Thyroid gland (tissue), 4 donors: ENCODE measurements at regions not wholly inside any gene's neighbourhood (a gene's known extent, or its start where the extent isn't known, plus 50 kb on each side); places are given as distances from the start of the nearest gene placed in this dataset.

Source experiments
- DNase-seq, 2 donors: peaks; one replicate each; pipeline ENCODE4 v3.0.0-alpha.2; 2019
- H3K27ac ChIP-seq, 3 donors: fragments of 200-600 bp; sonication (generic); 1 replicate in 2 of 3; 2 replicates in 1 of 3; pipeline ENCODE4 v1.5.1; 2016 to 2019; ENCODE audit warnings: mild to moderate bottlenecking in 1 of 3, moderate library complexity in 1 of 3
- H3K27me3 ChIP-seq: fragments of 200-600 bp; sonication (generic); one replicate; pipeline ENCODE4 v1.5.1; 2019
- H3K36me3 ChIP-seq, 2 donors: fragments of 200-600 bp; sonication (generic); one replicate each; pipeline ENCODE4 v1.5.1; 2016 to 2019
- H3K4me1 ChIP-seq, 2 donors: fragments of 200-600 bp; sonication (generic); one replicate each; pipeline ENCODE4 v1.5.1; 2017 to 2019
- H3K4me3 ChIP-seq, 3 donors: fragments of 200-600 bp; sonication (generic); replicated peaks in 1 of 3; 1 replicate in 2 of 3; 2 replicates in 1 of 3; pipeline ENCODE4 v1.5.1; 2016; ENCODE audit warnings: mild to moderate bottlenecking in 1 of 3
- H3K9me3 ChIP-seq: fragments of 200-600 bp; sonication (generic); one replicate; pipeline ENCODE4 v1.5.1; 2017
- CTCF ChIP-seq, 6 experiments: fragments of 200-600 bp in 3 of 6; fragments of 450-650 bp in 3 of 6; sonication (generic) in 3 of 6; IDR thresholded peaks; one replicate each; pipeline ENCODE4 v1.5.1; 2016 to 2019; ENCODE audit warnings: antibody characterized with exemption in 6 of 6, mild to moderate bottlenecking in 2 of 6, inconsistent platforms in 1 of 6, moderate library complexity in 1 of 6
- POLR2A ChIP-seq, 2 donors: fragments of 450-650 bp; IDR thresholded peaks; one replicate each; pipeline ENCODE4 v1.6.1; 2017; ENCODE audit warnings: antibody characterized with exemption in 2 of 2, mild to moderate bottlenecking in 2 of 2, moderate library complexity in 1 of 2
- WGBS, 2 donors: methylation state at CpG; one replicate each; pipeline ENCODE4 v1.1.5; 2017; 5-methylcytosine and 5-hydroxymethylcytosine counted together
- intact Hi-C: fragments of 100-400 bp; cut with DNase I; formaldehyde crosslinking; loops from one replicate; pipeline ENCODE4 v1.15.1; 2023

- TF ChIP-seq POLR2A (IDR thresholded peaks at IDR 0.05) (no peak), CTCF (IDR thresholded peaks at IDR 0.05) (no peak)
- no peaks in the 10 kb centered on the region for H3K27me3 ChIP-seq
- no peak for DNase-seq
- H3K9me3 ChIP-seq, result no peaks in the 10 kb centered on the region
- intact Hi-C loops, result no loop called here
- H3K4me3 ChIP-seq, result no peak overlapping the region
- H3K36me3 ChIP-seq, result no peaks in the 10 kb centered on the region
- H3K27ac ChIP-seq, result no peak overlapping the region
- 87 to 97% methylated on average over 5 of the region's 5 CpGs for WGBS, 2 donors
- no peaks in the 10 kb centered on the region for H3K4me1 ChIP-seq
Measured at GRCh38 chr1:82621076-82621475, 820.3 kb downstream of the ADGRL2 start.

GRCh38 chr1:82614090-82614489 lies 813.4 kb downstream of the ADGRL2 start:
- H3K4me1 ChIP-seq, result no peaks in the 10 kb centered on the region
- no peak overlapping the region for H3K27ac ChIP-seq
- 18 to 38% methylated on average over 1 of the region's 1 CpG for WGBS, 2 donors
- no peak for DNase-seq
- TF ChIP-seq CTCF (IDR thresholded peaks at IDR 0.05) (no peak), POLR2A (IDR thresholded peaks at IDR 0.05) (no peak)
- intact Hi-C loops, result no loop called here
- no peak overlapping the region for H3K4me3 ChIP-seq
- H3K27me3 ChIP-seq, result no peaks in the 10 kb centered on the region
- no peaks in the 10 kb centered on the region for H3K36me3 ChIP-seq
- no peaks in the 10 kb centered on the region for H3K9me3 ChIP-seq

GRCh38 chr1:82612986-82613385 lies 812.3 kb downstream of the ADGRL2 start:
- no peak overlapping the region for H3K4me3 ChIP-seq
- no peaks in the 10 kb centered on the region for H3K9me3 ChIP-seq
- intact Hi-C loops, result no loop called here
- no peak overlapping the region for H3K27ac ChIP-seq
- no peak for TF ChIP-seq CTCF (IDR thresholded peaks at IDR 0.05)
- no peak for TF ChIP-seq POLR2A (IDR thresholded peaks at IDR 0.05)
- H3K27me3 ChIP-seq, result no peaks in the 10 kb centered on the region
- H3K4me1 ChIP-seq, result no peaks in the 10 kb centered on the region
- no peaks in the 10 kb centered on the region for H3K36me3 ChIP-seq
- WGBS, 2 donors, result 79 to 94% methylated on average over 3 of the region's 3 CpGs
- DNase-seq, result no peak

GRCh38 chr1:82606546-82606945 lies 805.8 kb downstream of the ADGRL2 start:
- no peak for DNase-seq
- Histone ChIP-seq H3K27ac (no peak overlapping the region), H3K4me1 (no peaks in the 10 kb centered on the region), H3K4me3 (no peak overlapping the region), H3K9me3 (no peaks in the 10 kb centered on the region), H3K27me3 (no peaks in the 10 kb centered on the region), H3K36me3 (no peaks in the 10 kb centered on the region)
- TF ChIP-seq CTCF (IDR thresholded peaks at IDR 0.05), result no peak
- no peak for TF ChIP-seq POLR2A (IDR thresholded peaks at IDR 0.05)
- intact Hi-C loops, result no loop called here
- WGBS, 2 donors, result 73 to 81% methylated on average over 1 of the region's 1 CpG

GRCh38 chr1:82604524-82604923 lies 803.8 kb downstream of the ADGRL2 start:
- no peak overlapping the region for H3K4me3 ChIP-seq
- H3K4me1 ChIP-seq, result no peaks in the 10 kb centered on the region
- H3K27ac ChIP-seq, result no peak overlapping the region
- H3K27me3 ChIP-seq, result no peaks in the 10 kb centered on the region
- no peaks in the 10 kb centered on the region for H3K36me3 ChIP-seq
- intact Hi-C loops, result no loop called here
- no peak for DNase-seq
- 66 to 69% methylated on average over 4 of the region's 4 CpGs for WGBS, 2 donors
- H3K9me3 ChIP-seq, result no peaks in the 10 kb centered on the region
- TF ChIP-seq CTCF (IDR thresholded peaks at IDR 0.05), result no peak
- no peak for TF ChIP-seq POLR2A (IDR thresholded peaks at IDR 0.05)
